Tibial nerve (tissue), 4 donors: ENCODE measurements at regions not wholly inside any gene's neighbourhood (a gene's known extent, or its start where the extent isn't known, plus 50 kb on each side); places are given as distances from the start of the nearest gene placed in this dataset.

Experiments used
- EP300 ChIP-seq, 2 donors: sonication (generic); formaldehyde crosslinking; IDR thresholded peaks; one replicate each; pipeline ENCODE4 v1.6.1; 2017; ENCODE audit warnings: antibody characterized with exemption in 2 of 2, mild to moderate bottlenecking in 1 of 2
- POLR2A ChIP-seq, 2 donors: fragments of 450-650 bp; IDR thresholded peaks; one replicate each; pipeline ENCODE4 v1.6.1; 2017; ENCODE audit warnings: antibody characterized with exemption in 2 of 2, mild to moderate bottlenecking in 2 of 2, moderate library complexity in 2 of 2
- TF ChIP-seq, protein P1 (sequence below), 5 experiments: fragments of 200-600 bp in 3 of 5; fragments of 450-650 bp in 2 of 5; sonication (generic) in 3 of 5; IDR thresholded peaks; one replicate each; pipeline ENCODE4 v1.5.1; 2016 to 2019; ENCODE audit warnings: antibody characterized with exemption in 5 of 5, mild to moderate bottlenecking in 3 of 5, moderate library complexity in 2 of 5

DNA sequence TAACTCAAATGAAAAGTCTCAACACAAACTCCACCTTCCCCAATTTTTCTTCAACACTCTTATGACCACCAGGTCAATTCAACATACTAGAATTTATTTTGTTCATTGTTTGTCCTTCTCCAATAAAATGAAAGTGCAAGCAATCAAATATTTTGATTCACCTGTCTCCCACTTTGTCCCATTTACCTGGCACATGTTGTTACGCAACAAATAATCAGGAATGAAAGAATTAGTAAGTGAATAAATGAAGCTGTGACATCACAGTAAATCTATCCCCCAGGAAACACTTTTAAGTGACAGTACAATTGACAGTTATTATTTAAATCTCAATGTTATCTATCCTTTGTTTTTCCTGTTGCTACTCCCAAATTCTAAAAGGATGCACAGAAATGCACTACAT is 393.7 kb upstream of the OPRM1 start:
- no peak for TF ChIP-seq POLR2A (IDR thresholded peaks at IDR 0.05)
- TF ChIP-seq EP300 (IDR thresholded peaks at IDR 0.05) = no peak
- TF ChIP-seq, protein P1, sequence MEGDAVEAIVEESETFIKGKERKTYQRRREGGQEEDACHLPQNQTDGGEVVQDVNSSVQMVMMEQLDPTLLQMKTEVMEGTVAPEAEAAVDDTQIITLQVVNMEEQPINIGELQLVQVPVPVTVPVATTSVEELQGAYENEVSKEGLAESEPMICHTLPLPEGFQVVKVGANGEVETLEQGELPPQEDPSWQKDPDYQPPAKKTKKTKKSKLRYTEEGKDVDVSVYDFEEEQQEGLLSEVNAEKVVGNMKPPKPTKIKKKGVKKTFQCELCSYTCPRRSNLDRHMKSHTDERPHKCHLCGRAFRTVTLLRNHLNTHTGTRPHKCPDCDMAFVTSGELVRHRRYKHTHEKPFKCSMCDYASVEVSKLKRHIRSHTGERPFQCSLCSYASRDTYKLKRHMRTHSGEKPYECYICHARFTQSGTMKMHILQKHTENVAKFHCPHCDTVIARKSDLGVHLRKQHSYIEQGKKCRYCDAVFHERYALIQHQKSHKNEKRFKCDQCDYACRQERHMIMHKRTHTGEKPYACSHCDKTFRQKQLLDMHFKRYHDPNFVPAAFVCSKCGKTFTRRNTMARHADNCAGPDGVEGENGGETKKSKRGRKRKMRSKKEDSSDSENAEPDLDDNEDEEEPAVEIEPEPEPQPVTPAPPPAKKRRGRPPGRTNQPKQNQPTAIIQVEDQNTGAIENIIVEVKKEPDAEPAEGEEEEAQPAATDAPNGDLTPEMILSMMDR (IDR thresholded peaks at IDR 0.05) = no peak
